ENCODE measurements at regions not wholly inside any gene's neighbourhood (a gene's known extent, or its start where the extent isn't known, plus 50 kb on each side); places are given as distances from the start of the nearest gene placed in this dataset.
"Not testable (repeated sequence)": the region's sequence is repeated elsewhere in the genome, so short reads cannot be mapped to it uniquely, and the experiment has no call there.

- no peaks in the 10 kb centered on the region for H3K4me1 ChIP-seq (ENCODE audit: control insufficient read depth in 2 of 2, insufficient read depth in 2 of 2, low read length in 2 of 2)
- H3K27me3 ChIP-seq (ENCODE audit: control insufficient read depth in 2 of 2, insufficient read depth in 2 of 2, low read length in 2 of 2): no peaks in the 10 kb centered on the region
- no peaks in the 10 kb centered on the region for H3K36me3 ChIP-seq (ENCODE audit: control insufficient read depth in 2 of 3, insufficient read depth in 3 of 3, low read length in 3 of 3)
- DNase-seq (no peak), ATAC-seq (no peak)
- no peaks in the 10 kb centered on the region for H3K4me1 Mint-ChIP-seq
- peaks cover 5 to 27% (median 10%) of the 10 kb centered on the region in 11 donors for H3K9me3 Mint-ChIP-seq
- CTCF ChIA-PET: no interaction called here
- no peak overlapping the region for H3K4me3 ChIP-seq (ENCODE audit: low read length)
- H3K4me3 Mint-ChIP-seq: no peak overlapping the region
- H3K36me3 Mint-ChIP-seq: no peaks in the 10 kb centered on the region
- POLR2A ChIA-PET: no interaction called here
- H3K9me3 ChIP-seq (ENCODE audit: control insufficient read depth in 2 of 3, low read length in 3 of 3): no peaks in the 10 kb centered on the region
- H3K27me3 Mint-ChIP-seq: peaks cover 0 to 5% (median 0%) of the 10 kb centered on the region in 5 donors
- intact Hi-C loops (cut with micrococcal nuclease): no loop called here
- H3K27ac ChIP-seq (ENCODE audit: low read depth, low read length): no peak overlapping the region
- H3K27ac Mint-ChIP-seq: no peak overlapping the region
These were observed 203.1 kb upstream of the TRPC4 start for GRCh38 chr13:38072696-38073095.

GRCh38 chr13:38071340-38071739, 201.8 kb upstream of the TRPC4 start:
- H3K4me3 Mint-ChIP-seq; POLR2A ChIA-PET; H3K9me3 ChIP-seq (ENCODE audit: control insufficient read depth in 2 of 3, low read length in 3 of 3); ATAC-seq; H3K36me3 ChIP-seq (ENCODE audit: control insufficient read depth in 2 of 3, insufficient read depth in 3 of 3, low read length in 3 of 3); H3K36me3 Mint-ChIP-seq; DNase-seq; intact Hi-C loops (cut with micrococcal nuclease); H3K27ac Mint-ChIP-seq; H3K4me3 ChIP-seq (ENCODE audit: low read length); H3K4me1 Mint-ChIP-seq; CTCF ChIA-PET; H3K27me3 Mint-ChIP-seq; H3K27me3 ChIP-seq (ENCODE audit: control insufficient read depth in 2 of 2, insufficient read depth in 2 of 2, low read length in 2 of 2); H3K27ac ChIP-seq (ENCODE audit: low read depth, low read length); H3K4me1 ChIP-seq (ENCODE audit: control insufficient read depth in 2 of 2, insufficient read depth in 2 of 2, low read length in 2 of 2): not testable (repeated sequence)
- peaks cover 4 to 36% (median 14%) of the 10 kb centered on the region in 11 donors for H3K9me3 Mint-ChIP-seq

- no peaks in the 10 kb centered on the region for H3K36me3 Mint-ChIP-seq
- H3K4me3 Mint-ChIP-seq: no peak overlapping the region
- intact Hi-C loops (cut with micrococcal nuclease): no loop called here
- no peaks in the 10 kb centered on the region for H3K4me1 Mint-ChIP-seq
- no peaks in the 10 kb centered on the region for H3K9me3 ChIP-seq (ENCODE audit: control insufficient read depth in 2 of 3, low read length in 3 of 3)
- no peaks in the 10 kb centered on the region for H3K27me3 ChIP-seq (ENCODE audit: control insufficient read depth in 2 of 2, insufficient read depth in 2 of 2, low read length in 2 of 2)
- no peak overlapping the region for H3K27ac ChIP-seq (ENCODE audit: low read depth, low read length)
- no peaks in the 10 kb centered on the region for H3K27me3 Mint-ChIP-seq
- CTCF ChIA-PET: no interaction called here
- peaks cover 0 to 13% (median 0%) of the 10 kb centered on the region in 11 donors for H3K9me3 Mint-ChIP-seq
- no peaks in the 10 kb centered on the region for H3K36me3 ChIP-seq (ENCODE audit: control insufficient read depth in 2 of 3, insufficient read depth in 3 of 3, low read length in 3 of 3)
- POLR2A ChIA-PET: no interaction called here
- H3K27ac Mint-ChIP-seq: no peak overlapping the region
- H3K4me1 ChIP-seq (ENCODE audit: control insufficient read depth in 2 of 2, insufficient read depth in 2 of 2, low read length in 2 of 2): no peaks in the 10 kb centered on the region
- ATAC-seq (no peak), DNase-seq (no peak)
- H3K4me3 ChIP-seq (ENCODE audit: low read length): no peak overlapping the region
These were observed 184.3 kb upstream of the TRPC4 start for GRCh38 chr13:38053896-38054295.

- H3K4me1 Mint-ChIP-seq: no peaks in the 10 kb centered on the region
- intact Hi-C loops (cut with micrococcal nuclease): no loop called here
- no peak for ATAC-seq
These were observed 176.4 kb upstream of the TRPC4 start for GRCh38 chr13:38046049-38046376.

GRCh38 chr13:38045278-38046048, 175.9 kb upstream of the TRPC4 start:
- H3K4me1 Mint-ChIP-seq: no peaks in the 10 kb centered on the region
- Histone ChIP-seq H3K9me3 (ENCODE audit: control insufficient read depth in 2 of 3, low read length in 3 of 3) (no peaks in the 10 kb centered on the region), H3K36me3 (ENCODE audit: control insufficient read depth in 2 of 3, insufficient read depth in 3 of 3, low read length in 3 of 3) (no peaks in the 10 kb centered on the region), H3K4me3 (ENCODE audit: low read length) (no peak overlapping the region), H3K4me1 (ENCODE audit: control insufficient read depth in 2 of 2, insufficient read depth in 2 of 2, low read length in 2 of 2) (no peaks in the 10 kb centered on the region), H3K27me3 (ENCODE audit: control insufficient read depth in 2 of 2, insufficient read depth in 2 of 2, low read length in 2 of 2) (no peaks in the 10 kb centered on the region), H3K27ac (ENCODE audit: low read depth, low read length) (no peak overlapping the region)
- no peaks in the 10 kb centered on the region for H3K36me3 Mint-ChIP-seq
- H3K4me3 Mint-ChIP-seq: no peak overlapping the region
- intact Hi-C loops (cut with micrococcal nuclease): no loop called here
- H3K27ac Mint-ChIP-seq: no peak overlapping the region
- ChIA-PET CTCF (no interaction called here), POLR2A (no interaction called here)
- peaks cover 4 to 38% (median 15%) of the 10 kb centered on the region in 11 donors for H3K9me3 Mint-ChIP-seq
- DNase-seq: no peak
- no peak for ATAC-seq
- no peaks in the 10 kb centered on the region for H3K27me3 Mint-ChIP-seq

More at GRCh38 chr13:38046049-38046376, 176.4 kb upstream of the TRPC4 start:
- CTCF ChIA-PET: no interaction called here
- H3K36me3 ChIP-seq (ENCODE audit: control insufficient read depth in 2 of 3, insufficient read depth in 3 of 3, low read length in 3 of 3): no peaks in the 10 kb centered on the region
- Mint-ChIP-seq H3K9me3 (peaks cover 4 to 36% (median 15%) of the 10 kb centered on the region in 11 donors), H3K4me3 (no peak overlapping the region), H3K27ac (no peak overlapping the region), H3K27me3 (no peaks in the 10 kb centered on the region), H3K36me3 (no peaks in the 10 kb centered on the region)
- H3K9me3 ChIP-seq (ENCODE audit: control insufficient read depth in 2 of 3, low read length in 3 of 3): no peaks in the 10 kb centered on the region
- H3K4me3 ChIP-seq (ENCODE audit: low read length): no peak overlapping the region
- H3K4me1 ChIP-seq (ENCODE audit: control insufficient read depth in 2 of 2, insufficient read depth in 2 of 2, low read length in 2 of 2): no peaks in the 10 kb centered on the region
- POLR2A ChIA-PET: no interaction called here
- no peak overlapping the region for H3K27ac ChIP-seq (ENCODE audit: low read depth, low read length)
- no peak for DNase-seq
- no peaks in the 10 kb centered on the region for H3K27me3 ChIP-seq (ENCODE audit: control insufficient read depth in 2 of 2, insufficient read depth in 2 of 2, low read length in 2 of 2)

- Mint-ChIP-seq H3K4me3 (no peak overlapping the region), H3K4me1 (no peaks in the 10 kb centered on the region), H3K36me3 (no peaks in the 10 kb centered on the region), H3K27ac (no peak overlapping the region), H3K27me3 (no peaks in the 10 kb centered on the region), H3K9me3 (peaks cover 4 to 38% (median 15%) of the 10 kb centered on the region in 11 donors)
- no peak overlapping the region for H3K4me3 ChIP-seq (ENCODE audit: low read length)
- no peaks in the 10 kb centered on the region for H3K27me3 ChIP-seq (ENCODE audit: control insufficient read depth in 2 of 2, insufficient read depth in 2 of 2, low read length in 2 of 2)
- H3K9me3 ChIP-seq (ENCODE audit: control insufficient read depth in 2 of 3, low read length in 3 of 3): no peaks in the 10 kb centered on the region
- H3K27ac ChIP-seq (ENCODE audit: low read depth, low read length): no peak overlapping the region
- intact Hi-C loops (cut with micrococcal nuclease): no loop called here
- ATAC-seq (no peak), DNase-seq (no peak)
- no peaks in the 10 kb centered on the region for H3K36me3 ChIP-seq (ENCODE audit: control insufficient read depth in 2 of 3, insufficient read depth in 3 of 3, low read length in 3 of 3)
- CTCF ChIA-PET: no interaction called here
- POLR2A ChIA-PET: no interaction called here
- no peaks in the 10 kb centered on the region for H3K4me1 ChIP-seq (ENCODE audit: control insufficient read depth in 2 of 2, insufficient read depth in 2 of 2, low read length in 2 of 2)
These were observed 174.5 kb upstream of the TRPC4 start for GRCh38 chr13:38044067-38044466.

- H3K27ac Mint-ChIP-seq: no peak overlapping the region
- ChIA-PET POLR2A (no interaction called here), CTCF (no interaction called here)
- peaks cover 4 to 38% (median 13%) of the 10 kb centered on the region in 11 donors for H3K9me3 Mint-ChIP-seq
- no peaks in the 10 kb centered on the region for H3K9me3 ChIP-seq (ENCODE audit: control insufficient read depth in 2 of 3, low read length in 3 of 3)
- no peaks in the 10 kb centered on the region for H3K4me1 ChIP-seq (ENCODE audit: control insufficient read depth in 2 of 2, insufficient read depth in 2 of 2, low read length in 2 of 2)
- no peak overlapping the region for H3K27ac ChIP-seq (ENCODE audit: low read depth, low read length)
- no peak for ATAC-seq
- H3K4me3 Mint-ChIP-seq: no peak overlapping the region
- H3K36me3 Mint-ChIP-seq: no peaks in the 10 kb centered on the region
- no peaks in the 10 kb centered on the region for H3K4me1 Mint-ChIP-seq
- DNase-seq: no peak
- H3K36me3 ChIP-seq (ENCODE audit: control insufficient read depth in 2 of 3, insufficient read depth in 3 of 3, low read length in 3 of 3): no peaks in the 10 kb centered on the region
- H3K27me3 Mint-ChIP-seq: no peaks in the 10 kb centered on the region
- H3K27me3 ChIP-seq (ENCODE audit: control insufficient read depth in 2 of 2, insufficient read depth in 2 of 2, low read length in 2 of 2): no peaks in the 10 kb centered on the region
- H3K4me3 ChIP-seq (ENCODE audit: low read length): no peak overlapping the region
- intact Hi-C loops (cut with micrococcal nuclease): no loop called here
These were observed 173.2 kb upstream of the TRPC4 start for GRCh38 chr13:38042771-38043170.

Measured in naive thymus-derived CD4-positive, alpha-beta T cell (primary cell).